ENCODE measurements at regions not wholly inside any gene's neighbourhood (a gene's known extent, or its start where the extent isn't known, plus 50 kb on each side); places are given as distances from the start of the nearest gene placed in this dataset.
"Not testable (repeated sequence)": the region's sequence is repeated elsewhere in the genome, so short reads cannot be mapped to it uniquely, and the experiment has no call there.

DNA sequence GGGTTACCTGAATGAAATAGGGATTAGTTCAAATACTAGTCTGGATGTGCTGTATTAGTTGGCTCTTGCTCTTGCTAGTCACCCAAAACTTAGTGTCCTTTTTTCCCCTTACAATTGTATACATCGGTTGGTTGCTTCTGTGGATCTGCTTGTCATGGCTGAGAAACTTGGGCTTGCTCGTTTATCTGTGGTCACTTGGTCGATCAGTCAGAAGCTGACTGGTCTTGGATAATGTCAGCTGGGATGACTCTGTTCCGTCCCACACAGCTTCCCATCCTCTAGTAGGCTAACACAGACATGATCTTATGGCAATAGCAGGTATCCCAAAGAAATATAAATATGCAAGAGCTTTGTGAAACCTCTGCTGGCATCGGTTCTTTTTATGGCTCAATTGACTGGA, 807.4 kb downstream of the MAT2B start:
- no peak for DNase-seq

DNA sequence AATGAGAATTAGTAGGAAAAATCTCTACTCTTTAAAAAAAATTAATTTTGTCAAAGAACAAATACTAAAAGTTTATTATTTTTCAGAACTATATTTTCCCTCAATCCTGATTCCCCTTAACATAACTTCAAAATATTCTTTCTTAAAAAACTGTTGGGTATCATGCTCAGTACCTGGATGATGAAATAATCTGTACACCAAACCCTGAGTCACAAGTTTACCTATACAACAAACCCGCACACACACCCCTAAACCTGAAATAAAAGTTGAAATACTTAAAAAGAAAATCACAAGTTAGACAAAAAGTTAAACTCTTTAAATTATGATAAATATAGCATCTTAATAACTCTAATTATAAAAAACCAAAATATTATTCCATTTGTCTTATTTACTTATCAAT, 812.3 kb downstream of the MAT2B start:
- DNase-seq = no peak

DNA sequence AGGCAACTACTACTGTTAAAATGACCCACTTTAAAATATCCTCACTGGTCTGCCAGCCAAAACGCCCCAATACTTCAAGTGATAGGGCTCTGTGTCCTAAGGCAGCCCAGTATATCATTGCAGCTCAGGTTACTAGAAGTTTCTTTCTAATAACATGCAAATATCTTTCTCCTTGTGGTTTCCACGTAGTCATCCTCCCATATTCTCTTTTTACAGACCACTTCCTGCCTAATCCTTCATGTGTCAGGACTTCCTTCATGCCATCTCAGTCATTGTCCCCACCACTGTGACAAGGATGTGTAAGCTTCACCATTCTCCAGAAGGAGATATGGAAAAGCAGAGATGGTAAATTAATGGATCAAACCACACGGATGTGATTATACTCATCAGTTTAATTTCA, 813.7 kb downstream of the MAT2B start:
- no peak for DNase-seq

DNA sequence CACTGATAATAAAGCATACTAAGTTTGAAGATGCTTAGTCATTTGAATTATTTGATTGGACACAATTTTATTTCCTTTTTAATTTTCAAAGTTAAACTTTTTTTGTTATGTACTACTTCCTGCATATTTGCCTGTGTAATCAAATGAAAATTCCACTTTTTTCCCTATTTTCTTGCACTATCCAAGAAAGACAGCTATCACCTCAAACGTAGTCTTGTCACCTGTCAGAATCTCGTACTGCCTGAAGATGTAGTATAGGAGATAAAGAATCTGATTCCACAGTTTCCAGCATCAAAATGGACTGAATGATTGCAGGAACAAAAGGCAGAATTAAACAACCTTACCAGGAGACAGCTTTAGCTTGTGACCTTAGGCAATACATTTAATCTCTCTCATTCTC, 818.8 kb downstream of the MAT2B start:
- no peak for DNase-seq

GRCh38 chr5:164326219-164326618, 820.8 kb downstream of the MAT2B start:
- no peak for DNase-seq

DNA sequence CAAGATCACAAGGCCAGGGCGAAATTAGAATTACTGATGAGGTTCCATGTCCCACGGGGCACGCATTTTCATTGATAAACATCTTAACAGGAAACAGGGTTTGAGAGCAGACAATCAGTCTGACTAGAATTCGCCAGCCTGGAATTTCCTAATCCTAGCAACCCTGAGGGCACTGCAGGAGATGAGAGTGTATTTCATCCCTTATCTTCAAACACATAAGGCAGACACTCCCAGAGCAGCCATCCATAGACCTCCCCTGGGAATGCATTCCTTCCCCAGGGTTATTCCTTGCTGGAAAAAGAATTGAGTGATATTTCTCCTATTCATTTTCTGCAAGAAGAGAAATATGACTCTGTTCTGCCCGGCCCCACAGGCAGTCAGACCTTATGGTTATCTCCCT, 821.7 kb downstream of the MAT2B start:
- DNase-seq = not testable (repeated sequence)

- DNase-seq = no peak
These were observed 827.2 kb downstream of the MAT2B start for GRCh38 chr5:164332349-164333196.

- DNase-seq = no peak
These were observed 830.4 kb downstream of the MAT2B start for GRCh38 chr5:164335837-164336236.

DNA sequence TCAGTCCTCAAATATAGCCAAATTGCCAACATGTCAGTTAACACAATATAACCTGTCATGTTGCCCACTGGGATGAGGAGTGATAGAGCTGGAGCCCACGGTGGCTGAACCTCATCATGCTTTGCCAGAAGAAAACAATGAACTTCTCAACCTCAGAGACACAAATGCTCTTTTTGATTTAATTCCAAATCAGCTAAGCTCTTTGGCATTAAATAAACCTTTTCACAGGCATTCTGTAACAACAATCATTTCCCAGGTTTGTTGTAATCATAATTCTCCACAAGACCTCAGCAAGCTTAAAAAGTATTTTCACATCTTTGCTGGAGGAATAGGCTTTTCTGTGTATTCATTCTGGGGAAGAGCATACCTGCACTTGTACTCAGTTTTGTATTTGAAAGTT, 830.9 kb downstream of the MAT2B start:
- DNase-seq = no peak

GRCh38 chr5:164336906-164337305, 831.5 kb downstream of the MAT2B start:
- no peak for DNase-seq

DNA sequence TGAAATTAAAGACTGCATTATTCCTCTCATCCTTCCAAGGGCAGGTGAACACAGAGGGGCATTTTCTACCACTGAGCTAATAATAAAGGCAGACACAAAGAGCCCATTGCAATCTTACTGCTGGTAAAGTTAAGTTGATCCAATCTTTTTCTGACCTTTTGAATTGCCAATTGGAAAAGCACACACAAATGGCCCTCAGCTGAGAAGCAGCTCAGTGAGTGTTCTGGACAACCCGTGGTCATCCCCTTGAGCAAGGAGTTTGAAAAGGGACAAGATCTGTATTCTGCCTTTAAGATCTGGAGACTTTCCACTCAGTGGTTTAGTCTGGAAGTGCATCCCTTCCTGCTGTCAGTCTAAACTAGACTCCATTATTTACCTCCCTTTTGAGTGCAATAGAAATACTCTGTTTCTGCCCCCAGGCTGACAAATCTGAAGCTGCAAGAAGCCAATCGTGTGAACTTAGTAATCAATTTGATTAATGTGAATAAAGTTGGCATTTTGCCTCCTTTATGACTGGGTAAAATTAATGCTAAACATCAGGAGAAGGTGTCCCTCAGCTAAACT, 835.7 kb downstream of the MAT2B start:
- DNase-seq = no peak

- no peak for DNase-seq
These were observed 839.9 kb downstream of the MAT2B start for GRCh38 chr5:164345173-164345849.

DNA sequence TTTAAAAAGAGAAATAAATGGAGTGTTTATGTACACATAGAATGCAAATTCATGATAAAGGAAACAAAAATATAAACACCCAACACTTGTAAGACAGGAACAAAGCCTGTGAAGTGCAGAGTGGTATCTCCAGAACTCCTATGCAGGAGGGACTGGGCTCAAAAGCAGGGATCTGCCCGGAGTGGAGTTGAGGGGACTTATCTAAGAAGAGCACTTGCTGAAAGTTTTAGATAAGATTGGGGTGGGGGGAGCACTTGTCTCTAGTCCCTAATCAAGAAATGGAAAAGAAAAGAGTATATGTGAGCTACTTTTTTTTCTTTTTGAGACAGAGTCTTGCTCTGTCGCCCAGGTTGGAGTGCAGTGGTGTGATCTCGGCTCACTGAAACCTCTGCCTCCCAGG, 840.4 kb downstream of the MAT2B start:
- no peak for DNase-seq

- no peak for DNase-seq
These were observed 841.6 kb downstream of the MAT2B start for GRCh38 chr5:164346785-164347630.

DNA sequence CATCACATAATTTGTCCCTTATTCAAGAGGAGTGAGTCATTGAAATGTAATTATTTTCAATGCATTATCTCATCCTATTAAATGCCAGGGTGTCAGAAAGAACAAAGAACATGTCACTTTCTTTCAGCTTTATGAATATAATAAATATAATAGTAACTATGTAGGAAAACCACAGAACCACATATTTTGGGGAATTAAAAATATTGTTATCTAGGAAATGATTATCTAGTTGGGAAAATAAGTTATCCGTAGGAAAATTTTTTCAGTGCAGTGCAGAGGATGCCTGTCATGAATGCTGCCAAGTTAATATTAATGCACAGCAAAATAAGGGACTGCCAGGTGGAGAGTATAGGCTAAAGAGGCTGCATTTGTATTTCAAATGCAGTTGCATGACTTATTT, 844.8 kb downstream of the MAT2B start:
- DNase-seq = no peak

DNA sequence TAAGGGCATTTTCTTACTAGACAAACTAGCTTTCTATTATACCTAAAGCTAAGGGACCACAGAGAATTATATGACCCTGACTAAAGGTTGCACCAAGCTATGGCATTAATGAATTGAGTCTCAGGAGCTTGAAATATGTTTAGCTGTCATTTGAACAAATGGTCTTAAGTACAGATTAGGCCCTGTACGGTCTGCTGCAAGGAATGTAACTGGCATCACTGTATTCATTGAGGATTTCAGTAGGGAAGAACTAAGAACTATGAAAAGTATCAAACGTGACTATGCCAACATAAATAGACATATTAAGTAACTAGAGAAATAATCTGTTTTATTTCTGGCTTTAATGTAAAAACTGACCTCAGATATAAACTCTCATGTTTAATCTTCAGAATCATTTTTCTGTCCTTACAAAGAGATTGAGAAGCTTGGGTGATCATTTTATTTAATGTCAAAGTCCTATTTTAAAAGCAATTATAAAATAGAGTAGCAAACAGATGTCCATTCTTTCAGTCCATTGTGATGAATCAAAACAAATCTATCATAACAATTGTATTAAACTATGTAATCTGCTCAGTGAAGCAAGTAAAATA, 845.9 kb downstream of the MAT2B start:
- no peak for DNase-seq

DNA sequence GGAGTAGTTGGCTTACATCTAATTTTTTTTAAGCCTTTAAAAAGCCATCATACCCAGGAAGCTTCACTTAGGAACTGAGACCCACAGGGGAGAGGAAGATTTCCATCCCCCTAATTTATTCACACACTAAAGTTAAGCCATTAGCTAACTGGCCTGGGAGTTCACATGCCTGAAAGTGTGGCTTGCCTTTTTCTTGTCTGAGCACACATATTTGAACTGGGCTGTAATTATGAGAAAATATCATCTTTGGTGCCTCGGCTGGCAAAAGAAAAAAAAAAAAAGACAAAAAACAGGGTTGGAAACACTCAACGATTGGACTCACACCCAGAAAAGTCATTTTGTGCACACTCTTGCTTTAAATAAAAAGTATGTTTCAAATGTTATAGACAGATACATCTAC, 847.3 kb downstream of the MAT2B start:
- no peak for DNase-seq

- DNase-seq = no peak
These were observed 847.7 kb downstream of the MAT2B start for GRCh38 chr5:164353155-164353554.

DNA sequence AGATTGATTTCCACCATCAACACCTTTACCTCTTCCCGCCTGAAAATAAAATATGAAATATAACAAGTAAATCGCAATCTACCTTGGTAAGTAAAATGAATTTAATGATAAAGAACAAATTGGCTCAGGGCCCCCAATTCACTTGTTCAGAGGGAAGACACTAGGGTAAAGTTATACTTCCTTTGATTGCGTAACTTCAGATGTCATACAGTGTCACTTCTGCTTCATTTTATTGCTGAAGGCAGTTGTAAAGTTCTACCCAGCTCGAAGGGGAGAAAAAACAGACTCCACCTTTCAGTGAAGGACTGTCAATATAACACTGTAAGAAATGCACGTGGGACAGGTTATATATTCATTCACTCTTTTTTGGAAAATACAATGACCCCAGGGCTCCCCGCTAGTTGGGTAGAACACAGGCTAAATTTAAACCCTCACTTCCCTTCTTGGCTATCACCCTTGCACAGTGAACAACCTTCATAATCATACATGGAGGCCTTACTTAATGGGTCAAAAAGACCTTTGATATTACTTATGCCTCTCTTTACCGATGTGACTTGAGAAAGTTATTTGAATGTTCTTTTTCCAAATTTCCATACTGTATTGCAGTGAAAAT, 848.8 kb downstream of the MAT2B start:
- no peak for DNase-seq

- no peak for DNase-seq
These were observed 849.9 kb downstream of the MAT2B start for GRCh38 chr5:164355267-164355830.

GRCh38 chr5:164356790-164357189, 851.4 kb downstream of the MAT2B start:
- no peak for DNase-seq

Data from activated CD4-positive, alpha-beta T cell treated with anti-CD3 and anti-CD28 coated beads for 1 hour (primary cell).